ENCODE measurements at regions not wholly inside any gene's neighbourhood (a gene's known extent, or its start where the extent isn't known, plus 50 kb on each side); places are given as distances from the start of the nearest gene placed in this dataset.
"Not testable (repeated sequence)": the region's sequence is repeated elsewhere in the genome, so short reads cannot be mapped to it uniquely, and the experiment has no call there.

DNA sequence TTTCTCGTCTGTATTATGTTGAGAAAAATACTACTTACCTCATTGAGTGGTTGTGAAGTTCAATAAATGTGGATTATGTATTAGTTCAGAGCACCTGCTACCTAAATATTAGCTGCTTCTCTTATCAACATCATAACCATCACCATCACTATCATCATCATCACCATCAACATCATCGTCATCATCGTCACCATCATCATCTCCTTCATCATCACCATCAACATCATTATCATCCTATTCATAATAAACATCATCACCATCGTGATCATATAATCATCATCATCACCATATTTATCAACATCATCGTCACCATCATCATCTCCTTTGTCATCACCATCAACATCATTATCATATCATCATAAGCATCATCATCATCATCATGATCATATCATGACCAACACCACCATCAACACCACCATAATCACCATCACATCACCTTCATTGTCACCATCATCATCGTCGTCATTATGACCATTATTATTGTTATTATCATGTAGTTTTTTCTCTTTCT lies 181.0 kb upstream of the ADCY2 start:
- no peak for DNase-seq (ENCODE audit: low spot score)

DNA sequence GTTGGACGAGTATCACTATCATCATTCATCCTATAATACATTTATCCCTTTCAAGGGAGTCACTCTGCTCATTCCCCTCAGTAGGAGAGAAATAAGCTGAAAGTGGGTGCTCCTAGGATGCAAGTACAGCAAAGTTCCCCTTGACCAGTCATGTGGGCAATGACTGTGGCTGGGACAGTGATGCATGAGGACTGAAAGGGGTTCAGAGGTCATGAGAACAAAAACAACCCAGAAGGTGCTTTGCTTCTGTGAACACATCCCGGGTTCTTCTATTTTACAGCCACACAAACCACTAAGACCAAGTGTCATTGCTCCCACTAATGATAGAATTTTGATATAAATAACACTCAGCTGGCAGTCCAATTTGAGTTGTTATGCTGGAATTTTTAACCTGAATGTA lies 177.8 kb upstream of the ADCY2 start:
- no peak for DNase-seq (ENCODE audit: low spot score)

DNA sequence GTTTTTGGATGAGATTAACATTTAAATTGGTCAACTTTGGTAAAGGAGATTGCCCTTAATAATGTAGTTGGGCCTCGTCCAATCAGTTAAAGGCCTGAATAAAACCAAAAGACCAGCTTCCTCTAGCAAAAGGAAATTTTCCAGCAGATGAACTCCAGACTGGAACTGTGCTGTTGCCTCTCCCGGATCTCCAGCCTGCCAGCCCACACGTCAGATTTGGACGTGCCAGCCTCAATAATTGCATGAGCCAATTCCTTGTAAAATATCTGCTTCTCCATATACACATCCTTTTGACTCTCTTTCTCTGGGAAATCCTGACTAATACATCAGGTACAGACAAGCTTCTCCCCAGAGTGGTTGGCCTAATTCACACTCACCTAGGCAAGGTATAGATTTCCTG lies 175.8 kb upstream of the ADCY2 start:
- DNase-seq (ENCODE audit: low spot score): no peak

DNA sequence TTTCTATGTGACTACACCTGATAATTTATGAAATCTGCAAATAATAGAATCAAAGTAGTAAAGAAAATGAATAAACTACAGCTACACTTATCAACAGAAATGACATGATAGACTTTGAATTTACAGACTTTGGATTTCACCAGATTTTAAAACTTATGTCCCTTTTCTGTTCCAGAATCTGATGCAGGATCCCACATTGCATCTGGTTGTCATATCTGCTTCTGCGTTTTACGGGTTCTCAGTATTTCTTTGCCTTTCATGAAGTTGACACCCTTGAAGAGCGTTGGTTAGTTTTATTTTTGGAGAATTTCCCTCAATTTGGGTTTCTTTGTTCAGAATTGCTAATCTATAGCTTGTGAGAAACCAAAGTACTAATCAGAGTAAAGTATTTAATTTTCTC lies 174.9 kb upstream of the ADCY2 start:
- DNase-seq (ENCODE audit: low spot score): no peak

DNA sequence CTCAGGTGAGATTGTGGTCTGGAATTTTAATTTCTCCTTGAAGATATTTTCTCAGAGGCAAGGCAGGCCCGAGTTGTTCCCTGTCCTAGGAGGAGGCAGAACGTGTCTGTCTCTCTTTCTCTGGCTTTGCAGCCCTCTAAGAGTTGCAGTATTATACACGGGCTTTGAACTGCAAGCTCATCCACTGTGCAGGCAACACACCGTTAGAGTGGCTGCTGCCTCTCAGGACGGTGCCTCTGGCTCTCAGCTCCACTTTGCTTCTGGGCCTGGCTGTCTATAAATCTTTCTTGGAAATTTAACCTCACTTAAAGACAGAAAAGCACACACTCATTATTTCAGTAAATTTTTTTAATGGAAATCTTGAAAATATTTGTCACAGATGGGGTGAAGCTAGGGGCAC lies 170.1 kb upstream of the ADCY2 start:
- DNase-seq (ENCODE audit: low spot score): no peak

DNA sequence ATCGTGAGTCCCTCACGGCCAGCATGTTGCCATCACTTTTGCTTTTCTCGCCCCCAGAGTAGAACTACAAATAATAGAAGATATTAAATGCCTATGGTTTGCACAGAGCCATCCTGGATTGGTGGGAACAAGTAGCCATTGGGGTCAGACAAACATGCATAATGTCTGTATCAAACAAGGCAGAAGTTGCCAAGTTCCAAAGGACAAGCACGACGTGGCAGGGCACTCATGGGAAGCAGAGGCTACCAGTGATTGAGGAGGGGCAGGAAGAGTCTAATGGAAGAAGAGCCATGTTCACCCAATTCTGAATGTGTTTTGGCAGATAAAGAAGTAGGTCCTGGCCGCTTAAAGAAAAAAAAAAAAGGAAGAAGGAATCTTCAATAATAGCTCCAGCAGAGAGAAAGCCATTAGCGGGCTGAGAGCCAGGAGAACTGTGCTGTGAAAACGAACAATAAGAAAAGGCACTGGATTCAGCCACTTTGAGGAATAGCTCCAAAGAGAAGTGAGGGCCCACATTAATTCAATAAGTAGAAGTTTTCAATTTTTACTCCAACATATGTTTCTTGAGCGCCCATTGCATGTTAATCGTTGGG lies 153.7 kb upstream of the ADCY2 start:
- DNase-seq (ENCODE audit: low spot score): no peak

DNA sequence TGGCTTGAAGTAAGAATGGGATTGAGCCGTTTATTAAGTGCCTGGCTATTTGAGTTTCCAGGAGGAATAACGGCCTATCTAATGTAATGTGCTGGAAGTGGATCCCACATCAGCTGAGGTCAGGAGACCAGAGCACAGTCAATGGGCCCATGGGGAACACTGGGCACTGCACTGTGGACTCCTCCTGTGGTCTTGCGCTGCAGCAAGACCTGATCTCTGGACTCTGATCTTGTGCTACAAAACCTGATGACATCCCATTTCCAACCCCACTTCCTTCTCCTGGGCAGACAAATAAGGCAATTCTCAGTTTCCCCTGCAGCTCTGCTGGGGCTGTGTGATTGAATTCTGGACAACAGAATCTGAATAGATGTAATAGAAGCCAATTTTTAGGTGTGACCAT lies 151.7 kb upstream of the ADCY2 start:
- DNase-seq (ENCODE audit: low spot score): no peak

DNA sequence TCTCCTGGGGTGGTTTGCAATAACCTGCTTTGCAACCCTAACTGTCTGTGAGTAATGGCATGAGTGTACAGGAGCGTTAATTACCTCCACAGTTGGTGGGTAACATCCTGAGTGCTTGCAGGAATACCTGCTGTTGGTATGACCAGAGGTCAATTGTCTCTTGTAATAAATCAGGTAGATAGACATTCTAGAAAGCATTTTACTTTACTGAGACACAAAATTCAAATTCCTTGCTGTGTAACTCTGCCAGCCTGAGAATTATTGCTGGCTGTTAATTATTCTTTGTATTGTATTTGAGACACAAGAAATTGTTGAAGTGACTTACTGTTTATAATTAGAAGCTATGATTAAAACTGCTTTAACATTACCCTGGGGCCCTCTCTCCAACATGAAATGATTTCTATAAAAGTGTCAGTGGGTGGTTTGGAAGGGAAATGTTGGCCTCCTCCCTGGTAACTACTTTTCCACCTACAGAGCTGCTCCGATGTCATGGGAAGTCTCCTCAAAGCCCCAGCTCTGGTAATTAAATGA lies 150.8 kb upstream of the ADCY2 start:
- no peak for DNase-seq (ENCODE audit: low spot score)

DNA sequence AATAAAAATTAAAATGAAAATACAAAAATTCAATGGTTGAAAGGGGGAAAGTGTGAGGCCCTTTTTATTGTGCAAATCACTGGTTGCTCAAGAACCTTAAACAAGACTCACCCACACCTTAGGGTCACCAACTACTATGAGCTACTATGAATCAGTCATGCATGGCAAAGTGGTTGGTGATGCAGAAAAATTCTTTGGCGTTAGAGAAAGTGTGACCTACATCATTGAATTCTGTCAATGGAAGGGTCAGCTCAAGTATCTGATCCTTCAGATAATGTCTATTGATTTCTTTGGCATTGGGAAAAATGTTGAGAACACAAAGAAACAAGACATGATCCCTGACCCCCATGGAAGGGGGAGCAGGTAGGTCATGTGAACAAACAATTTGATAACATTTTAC lies 149.7 kb upstream of the ADCY2 start:
- DNase-seq (ENCODE audit: low spot score): no peak

DNA sequence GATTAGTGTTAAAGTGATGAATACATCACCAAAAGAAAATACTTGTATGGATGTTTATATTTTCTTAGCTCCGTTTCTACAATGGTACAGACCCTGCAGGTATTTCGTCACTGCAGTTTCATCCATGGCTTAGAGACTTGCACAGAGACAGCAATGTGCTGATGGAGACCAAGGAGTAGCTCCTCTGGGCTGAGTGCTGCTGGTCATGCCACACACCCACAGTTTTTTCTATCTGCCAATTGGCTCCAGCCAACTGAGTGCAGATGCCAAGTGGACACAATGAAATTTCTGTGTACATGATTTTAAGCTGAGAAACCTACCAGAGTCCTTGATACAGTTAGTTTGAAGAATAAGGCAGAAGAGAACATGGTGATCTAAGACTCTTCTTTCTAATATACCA lies 145.9 kb upstream of the ADCY2 start:
- no peak for DNase-seq (ENCODE audit: low spot score)

DNA sequence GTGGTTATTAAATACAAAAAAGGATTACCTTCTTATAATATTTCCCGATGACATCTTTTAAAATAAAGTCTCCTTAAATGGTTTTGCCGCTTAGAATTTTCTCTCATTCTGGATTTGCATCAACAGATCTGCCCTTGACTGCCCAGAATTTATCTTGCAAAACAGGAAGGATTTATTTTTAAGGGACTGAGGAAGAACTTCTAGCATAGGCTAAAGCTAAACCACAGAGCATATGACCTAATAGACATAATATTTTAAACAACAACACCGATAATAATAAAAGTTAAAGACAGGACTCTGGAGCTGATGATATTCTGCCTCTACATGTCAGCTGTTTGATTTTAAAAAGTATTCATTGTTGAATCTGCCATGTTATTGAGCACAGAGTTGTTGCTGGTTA lies 145.3 kb upstream of the ADCY2 start:
- no peak for DNase-seq (ENCODE audit: low spot score)

DNA sequence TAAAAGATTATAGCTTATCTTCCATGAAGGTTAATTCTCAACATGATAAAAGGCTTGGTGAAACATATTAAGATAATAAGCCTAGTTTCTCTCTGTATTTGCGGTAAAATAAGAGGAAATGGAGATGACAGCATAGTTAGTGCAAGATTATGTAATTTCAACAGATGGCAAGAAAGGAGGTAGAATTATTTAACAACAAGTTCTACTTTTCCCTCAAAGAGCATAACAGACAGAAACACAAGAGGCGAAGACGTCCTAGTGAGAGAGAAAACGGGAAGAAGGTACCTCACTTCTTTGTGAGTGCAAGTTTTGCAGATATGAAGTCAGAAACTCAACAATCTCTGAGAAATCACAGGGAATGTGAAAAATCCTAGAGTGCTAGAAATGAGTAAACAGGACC lies 144.8 kb upstream of the ADCY2 start:
- no peak for DNase-seq (ENCODE audit: low spot score)

DNA sequence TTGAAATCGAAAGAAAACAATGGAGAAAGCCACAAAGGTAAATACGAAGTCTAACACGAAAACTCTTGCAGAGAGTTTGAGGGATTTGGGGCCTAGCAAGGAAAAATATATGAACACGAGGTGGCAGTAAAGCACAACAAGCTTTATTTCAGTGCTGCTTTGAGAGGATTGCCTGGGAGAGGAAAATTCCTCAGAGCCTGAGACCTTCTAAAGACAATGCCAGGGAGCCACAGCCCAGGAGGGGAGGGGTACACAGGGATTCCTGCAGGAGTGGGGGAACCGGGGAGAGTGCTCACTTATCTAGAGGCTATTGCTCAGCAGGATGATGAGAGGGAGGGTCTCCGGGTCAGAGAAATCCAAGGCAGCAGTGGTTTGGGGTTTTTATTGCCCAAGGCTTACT lies 134.9 kb upstream of the ADCY2 start:
- DNase-seq (ENCODE audit: low spot score): peak; percentile 45

DNA sequence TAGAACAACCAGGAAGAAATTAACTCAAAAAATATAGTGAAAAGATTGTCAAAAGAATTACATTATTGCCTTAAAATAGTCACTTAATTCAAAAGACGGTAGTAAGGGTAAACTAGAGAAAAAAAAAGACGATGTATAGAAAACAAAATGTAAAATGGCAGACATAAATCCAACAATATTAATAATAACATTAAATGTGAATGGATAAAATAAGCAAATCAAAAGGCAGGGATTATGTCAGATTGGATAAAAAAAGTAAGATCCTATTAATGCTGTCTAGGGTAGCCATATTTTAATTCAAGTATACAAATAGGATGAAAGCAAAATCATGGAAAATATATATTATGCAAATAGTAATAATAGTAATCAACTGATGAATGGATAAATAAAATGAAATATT lies 134.0 kb upstream of the ADCY2 start:
- no peak for DNase-seq (ENCODE audit: low spot score)

DNA sequence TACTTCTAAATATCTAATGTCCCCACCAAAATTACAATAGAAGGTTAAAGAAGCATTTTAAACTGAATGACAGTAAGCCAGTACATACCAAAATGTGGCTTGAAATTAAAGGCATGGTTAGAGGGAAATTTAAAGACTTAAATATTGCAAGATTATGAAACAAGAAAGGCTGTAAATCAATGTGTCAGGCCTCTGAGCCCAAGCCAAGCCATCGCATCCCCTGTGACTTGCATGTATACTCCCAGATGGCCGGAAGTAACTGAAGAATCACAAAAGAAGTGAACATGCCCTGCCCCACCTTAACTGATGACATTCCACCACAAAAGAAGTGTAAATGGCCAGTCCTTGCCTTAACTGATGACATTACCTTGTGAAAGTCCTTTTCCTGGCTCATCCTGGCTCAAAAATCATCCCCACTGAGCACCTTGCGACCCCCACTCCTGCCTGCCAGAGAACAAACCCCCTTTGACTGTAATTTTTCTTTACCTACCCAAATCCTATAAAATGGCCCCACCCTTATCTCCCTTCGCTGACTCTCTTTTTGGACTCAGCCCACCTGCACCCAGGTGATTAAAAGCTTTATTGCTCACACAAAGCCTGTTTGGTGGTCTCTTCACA lies 132.4 kb upstream of the ADCY2 start:
- not testable (repeated sequence) for DNase-seq (ENCODE audit: low spot score)

DNA sequence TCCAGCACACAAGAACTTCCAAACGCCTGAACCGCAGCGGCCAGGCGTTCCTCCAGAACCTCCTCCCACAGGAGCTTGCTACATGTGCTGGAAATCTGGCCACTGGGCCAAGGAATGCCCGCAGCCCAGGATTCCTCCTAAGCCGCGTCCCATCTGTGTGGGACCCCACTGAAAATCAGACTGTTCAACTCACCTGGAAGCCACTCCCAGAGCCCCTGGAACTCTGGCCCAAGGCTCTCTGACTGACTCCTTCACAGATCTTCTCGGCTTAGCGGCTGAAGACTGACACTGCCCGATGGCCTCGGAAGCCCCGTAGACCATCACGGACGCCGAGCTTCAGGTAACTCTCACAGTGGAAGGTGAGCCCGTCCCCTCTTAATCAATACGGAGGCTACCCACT lies 130.2 kb upstream of the ADCY2 start:
- DNase-seq (ENCODE audit: low spot score): not testable (repeated sequence)

DNA sequence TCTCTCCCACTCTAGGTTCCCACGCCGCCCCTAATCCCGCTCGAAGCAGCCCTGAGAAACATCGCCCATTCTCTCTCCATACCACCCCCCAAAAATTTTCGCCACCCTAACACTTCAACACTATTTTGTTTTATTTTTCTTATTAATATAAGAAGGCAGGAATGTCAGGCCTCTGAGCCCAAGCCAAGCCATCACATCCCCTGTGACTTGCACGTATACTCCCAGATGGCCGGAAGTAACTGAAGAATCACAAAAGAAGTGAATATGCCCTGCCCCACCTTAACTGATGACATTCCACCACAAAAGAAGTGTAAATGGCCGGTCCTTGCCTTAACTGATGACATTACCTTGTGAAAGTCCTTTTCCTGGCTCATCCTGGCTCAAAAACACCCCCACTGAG lies 127.2 kb upstream of the ADCY2 start:
- not testable (repeated sequence) for DNase-seq (ENCODE audit: low spot score)

DNA sequence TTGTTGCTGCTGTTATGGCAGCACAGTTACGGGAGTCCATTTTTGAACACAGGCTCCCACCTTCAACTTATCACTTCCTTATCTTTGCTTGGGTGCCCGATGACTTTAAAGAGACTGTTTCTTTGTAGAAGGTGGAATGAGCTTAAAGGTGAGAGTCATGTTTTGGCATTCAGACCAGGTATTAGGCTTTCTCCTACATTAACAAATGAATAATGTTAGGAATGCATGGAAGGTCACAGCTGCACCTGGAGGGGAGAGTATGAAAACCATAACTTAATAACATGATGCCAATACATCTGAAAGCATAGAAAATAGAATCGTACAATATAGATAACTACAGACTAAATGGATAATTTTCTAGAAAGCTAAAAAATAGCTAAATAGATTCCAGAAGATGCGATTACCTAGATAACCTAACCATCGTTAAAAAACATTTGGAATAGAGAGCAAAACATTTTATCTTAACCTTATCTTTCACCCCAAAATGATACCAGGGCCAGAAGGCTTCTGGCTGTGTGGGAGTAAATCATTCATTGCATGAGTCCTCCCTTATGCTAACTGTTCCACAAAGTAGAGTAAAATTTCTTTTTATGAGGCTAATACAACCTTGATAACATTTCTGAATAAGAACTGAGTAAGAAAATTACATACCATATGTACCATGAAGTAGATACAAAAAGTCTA lies 126.2 kb upstream of the ADCY2 start:
- no peak for DNase-seq (ENCODE audit: low spot score)

DNA sequence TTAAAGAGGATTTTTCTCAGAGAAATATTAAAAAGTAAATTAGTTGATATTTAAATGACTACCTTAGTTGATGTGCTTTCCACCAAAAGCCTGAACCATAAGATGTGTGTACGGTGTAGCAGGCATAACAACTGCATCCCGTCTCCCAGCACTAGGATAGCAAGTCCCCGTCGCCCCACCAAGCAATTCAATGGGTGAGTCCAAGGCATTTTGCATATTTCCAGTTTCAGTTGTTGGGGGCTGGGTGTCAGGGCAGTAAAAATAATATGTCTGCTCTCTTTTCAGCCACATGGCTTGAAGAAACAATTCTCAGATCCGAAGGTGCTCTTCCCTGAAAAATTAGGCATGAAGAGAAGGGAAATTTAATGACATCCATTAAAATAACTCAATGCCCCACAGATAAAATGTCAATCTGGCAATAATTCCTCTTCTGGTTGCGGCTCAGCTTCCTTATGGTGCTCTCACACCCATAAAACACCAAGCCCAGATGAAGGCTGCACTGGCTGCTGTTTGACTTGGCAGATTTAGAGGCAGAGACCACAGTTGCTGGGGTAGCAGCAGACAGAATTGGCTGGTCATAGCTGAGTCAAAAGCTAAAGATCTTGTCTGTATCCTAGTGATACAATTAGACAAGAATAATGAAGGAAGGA lies 124.4 kb upstream of the ADCY2 start:
- no peak for DNase-seq (ENCODE audit: low spot score)

DNA sequence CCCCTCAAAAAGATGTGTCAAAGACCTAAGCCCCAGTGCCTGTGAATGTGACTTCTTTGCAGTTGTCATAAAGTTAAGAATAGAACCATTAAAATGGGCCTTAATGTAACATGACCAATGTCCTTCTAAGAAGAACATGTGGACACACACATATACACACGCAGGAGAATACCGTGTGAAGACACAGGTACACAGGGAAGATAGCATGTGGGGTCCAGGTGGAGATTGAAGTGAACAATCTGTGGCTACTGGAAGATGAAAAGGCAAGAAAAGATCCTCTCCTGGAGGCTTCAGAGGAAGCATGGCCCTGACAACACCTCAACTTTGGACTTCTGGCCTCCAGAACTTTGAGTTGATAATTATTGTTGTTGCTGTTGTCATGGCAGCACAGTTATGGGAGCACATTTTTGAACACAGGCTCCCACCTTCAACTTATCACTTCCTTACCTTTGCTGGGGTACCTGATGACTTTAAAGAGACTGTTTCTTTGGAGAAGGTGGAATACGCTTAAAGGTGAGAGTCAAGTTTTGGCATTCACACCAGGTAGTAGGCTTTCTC lies 123.5 kb upstream of the ADCY2 start:
- no peak for DNase-seq (ENCODE audit: low spot score)

DNA sequence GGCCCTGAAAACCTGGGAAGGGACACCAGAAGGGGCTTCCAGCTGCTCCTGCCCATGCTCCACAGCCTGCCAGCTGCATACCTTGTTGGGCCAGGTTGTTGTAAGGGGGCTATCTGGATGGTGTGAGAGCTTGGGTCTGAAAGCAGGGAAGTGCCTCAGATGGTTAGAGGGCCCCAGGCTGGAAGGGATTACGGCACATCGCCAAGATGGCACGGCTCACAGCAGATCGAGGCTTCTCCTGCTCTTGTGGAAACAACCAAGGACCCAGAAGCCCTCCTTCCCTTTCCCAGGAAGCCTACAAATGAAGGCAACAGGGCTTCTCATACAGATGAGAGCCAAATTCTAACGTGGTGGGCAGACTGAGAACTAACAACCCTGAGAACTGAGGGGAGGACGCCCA lies 121.7 kb upstream of the ADCY2 start:
- no peak for DNase-seq (ENCODE audit: low spot score)

DNA sequence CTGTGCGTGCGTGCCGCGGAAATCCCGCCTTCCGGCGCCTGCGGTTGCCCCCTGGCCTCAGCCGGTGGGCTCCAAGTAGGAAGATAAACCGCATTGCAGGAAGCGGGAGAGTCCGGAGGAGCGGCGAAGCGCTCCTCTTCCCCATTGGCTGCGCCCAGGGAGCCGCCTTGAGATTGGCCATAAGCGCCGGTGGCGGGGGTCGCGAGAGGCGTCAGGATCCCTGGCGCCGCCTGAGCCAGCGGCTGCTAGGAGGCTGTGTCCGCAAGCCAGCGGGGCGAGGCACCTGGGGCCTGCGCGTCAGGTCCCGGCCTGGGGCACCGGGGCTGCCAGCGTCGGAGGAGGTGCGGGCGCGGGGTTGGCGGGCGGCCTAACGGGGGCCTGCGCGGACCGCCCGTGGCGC lies 106.3 kb upstream of the ADCY2 start:
- not testable (repeated sequence) for DNase-seq (ENCODE audit: low spot score)

DNA sequence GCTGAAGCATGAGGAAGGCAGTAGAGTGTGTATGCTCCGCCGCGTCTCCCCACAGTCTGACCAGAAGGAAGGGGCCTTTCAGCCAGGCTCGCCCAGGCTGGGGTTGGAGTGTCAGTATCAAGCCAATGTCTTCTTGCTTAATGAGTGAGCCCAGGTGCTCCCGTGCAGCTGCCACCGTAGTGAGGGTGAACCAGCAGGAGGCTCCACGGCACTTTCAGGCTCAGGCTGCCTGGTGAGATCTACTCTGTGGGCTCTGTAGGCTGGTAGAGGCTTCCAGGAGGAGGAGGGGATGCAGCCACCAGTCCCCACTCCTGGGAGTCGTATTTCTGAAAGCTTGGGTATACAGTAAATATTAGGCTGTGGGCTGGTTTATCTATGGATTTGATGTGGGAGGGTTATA lies 98.1 kb upstream of the ADCY2 start:
- DNase-seq (ENCODE audit: low spot score): not testable (repeated sequence)
